Right atrium auricular region (tissue), 2 donors: ENCODE measurements at regions not wholly inside any gene's neighbourhood (a gene's known extent, or its start where the extent isn't known, plus 50 kb on each side); places are given as distances from the start of the nearest gene placed in this dataset.

ENCODE experiments used
- DNase-seq: peaks from one replicate; pipeline ENCODE4 v3.0.0-alpha.2; 2019; ENCODE audit warnings: low spot score
- H3K27ac ChIP-seq, 2 donors: fragments of 200-600 bp; sonication (generic); 1 replicate in 1 of 2; 2 replicates in 1 of 2; pipeline ENCODE4 v1.5.1; 2016 to 2019
- H3K27me3 ChIP-seq, 2 donors: fragments of 200-600 bp; sonication (generic); one replicate each; pipeline versions ENCODE4 v1.5.1 to v1.6.0; 2017 to 2019
- H3K36me3 ChIP-seq: fragments of 200-600 bp; sonication (generic); one replicate; pipeline ENCODE4 v1.5.1; 2016
- H3K4me1 ChIP-seq, 2 donors: fragments of 200-600 bp; sonication (generic); one replicate each; pipeline versions ENCODE4 v1.5.1 to v1.6.0; 2017 to 2019
- H3K4me3 ChIP-seq, 2 donors: fragments of 200-600 bp; sonication (generic); 1 replicate in 1 of 2; 2 replicates in 1 of 2; pipeline ENCODE4 v1.5.1; 2017 to 2019; ENCODE audit warnings: mild to moderate bottlenecking in 1 of 2, moderate library complexity in 1 of 2
- H3K9me3 ChIP-seq, 2 donors: fragments of 200-600 bp; sonication (generic); one replicate each; pipeline ENCODE4 v1.5.1; 2019
- TF ChIP-seq, protein P1 (sequence below), 2 donors: fragments of 200-600 bp; sonication (generic); IDR thresholded peaks; one replicate each; pipeline ENCODE4 v1.5.1; 2019; ENCODE audit warnings: antibody characterized with exemption in 2 of 2

DNA sequence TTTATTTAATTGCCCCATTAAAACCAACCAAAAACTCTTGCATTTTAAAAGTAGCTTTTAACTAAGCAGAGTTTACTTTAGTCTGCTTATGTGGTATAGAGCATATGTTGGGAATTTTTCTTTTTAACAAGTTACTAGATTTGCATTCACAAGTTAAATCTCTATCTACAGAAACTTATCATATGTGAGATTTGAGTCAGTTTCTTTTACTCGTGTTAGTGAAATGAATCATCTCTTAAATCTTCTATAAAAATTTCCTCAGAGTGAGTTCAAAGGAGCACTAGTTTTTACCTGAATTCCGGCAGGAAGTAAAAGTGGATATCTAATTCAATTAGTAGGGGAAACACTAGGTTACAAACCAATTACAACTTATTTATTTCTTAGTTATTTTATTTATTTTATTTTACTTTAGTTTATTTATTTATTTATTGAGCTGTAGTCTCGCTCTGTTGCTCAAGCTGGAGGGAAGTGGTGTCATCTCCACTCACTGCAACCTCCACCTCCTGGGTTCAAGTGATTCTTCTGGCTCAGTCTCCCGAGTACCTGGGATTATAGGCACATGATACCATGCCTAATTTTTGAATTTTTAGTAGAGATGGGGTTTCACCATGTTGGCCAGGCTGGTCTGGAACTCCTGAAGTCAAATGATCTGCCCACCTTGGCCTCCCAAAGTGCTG, 1609.6 kb upstream of the B3GALT2 start:
- H3K4me1 ChIP-seq, result no peaks in the 10 kb centered on the region
- TF ChIP-seq, protein P1, sequence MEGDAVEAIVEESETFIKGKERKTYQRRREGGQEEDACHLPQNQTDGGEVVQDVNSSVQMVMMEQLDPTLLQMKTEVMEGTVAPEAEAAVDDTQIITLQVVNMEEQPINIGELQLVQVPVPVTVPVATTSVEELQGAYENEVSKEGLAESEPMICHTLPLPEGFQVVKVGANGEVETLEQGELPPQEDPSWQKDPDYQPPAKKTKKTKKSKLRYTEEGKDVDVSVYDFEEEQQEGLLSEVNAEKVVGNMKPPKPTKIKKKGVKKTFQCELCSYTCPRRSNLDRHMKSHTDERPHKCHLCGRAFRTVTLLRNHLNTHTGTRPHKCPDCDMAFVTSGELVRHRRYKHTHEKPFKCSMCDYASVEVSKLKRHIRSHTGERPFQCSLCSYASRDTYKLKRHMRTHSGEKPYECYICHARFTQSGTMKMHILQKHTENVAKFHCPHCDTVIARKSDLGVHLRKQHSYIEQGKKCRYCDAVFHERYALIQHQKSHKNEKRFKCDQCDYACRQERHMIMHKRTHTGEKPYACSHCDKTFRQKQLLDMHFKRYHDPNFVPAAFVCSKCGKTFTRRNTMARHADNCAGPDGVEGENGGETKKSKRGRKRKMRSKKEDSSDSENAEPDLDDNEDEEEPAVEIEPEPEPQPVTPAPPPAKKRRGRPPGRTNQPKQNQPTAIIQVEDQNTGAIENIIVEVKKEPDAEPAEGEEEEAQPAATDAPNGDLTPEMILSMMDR (IDR thresholded peaks at IDR 0.05), result no peak
- no peak for DNase-seq

DNA sequence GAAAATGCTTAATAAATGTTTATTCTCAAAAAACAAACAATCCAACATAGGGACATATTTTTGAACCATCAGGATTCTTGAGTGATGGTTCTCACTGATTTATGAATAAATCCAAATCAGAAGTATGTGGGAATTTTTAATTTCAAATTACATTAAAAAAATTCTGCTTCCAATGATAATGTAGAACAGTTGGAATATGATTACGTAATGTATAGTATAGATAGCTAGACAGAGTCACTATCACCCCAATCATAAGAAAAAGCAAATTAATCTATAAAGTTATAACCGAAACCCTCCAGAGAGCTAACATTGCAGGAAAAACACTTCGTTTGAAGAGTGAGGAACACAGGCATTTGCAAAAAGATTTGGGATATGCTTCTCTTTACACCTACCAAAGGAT, 1600.6 kb upstream of the B3GALT2 start:
- Histone ChIP-seq H3K4me3 (no peak overlapping the region), H3K36me3 (no peaks in the 10 kb centered on the region), H3K27me3 (no peaks in the 10 kb centered on the region), H3K4me1 (no peaks in the 10 kb centered on the region), H3K9me3 (no peaks in the 10 kb centered on the region), H3K27ac (no peak overlapping the region)
- TF ChIP-seq, protein P1 (IDR thresholded peaks at IDR 0.05), result no peak
- no peak for DNase-seq

More for the DNA sequence above, 1609.6 kb upstream of the B3GALT2 start:
- H3K27ac ChIP-seq, result no peak overlapping the region
- H3K9me3 ChIP-seq, result no peaks in the 10 kb centered on the region
- H3K27me3 ChIP-seq, result no peaks in the 10 kb centered on the region
- H3K4me3 ChIP-seq, result no peak overlapping the region
- H3K36me3 ChIP-seq, result no peaks in the 10 kb centered on the region

DNA sequence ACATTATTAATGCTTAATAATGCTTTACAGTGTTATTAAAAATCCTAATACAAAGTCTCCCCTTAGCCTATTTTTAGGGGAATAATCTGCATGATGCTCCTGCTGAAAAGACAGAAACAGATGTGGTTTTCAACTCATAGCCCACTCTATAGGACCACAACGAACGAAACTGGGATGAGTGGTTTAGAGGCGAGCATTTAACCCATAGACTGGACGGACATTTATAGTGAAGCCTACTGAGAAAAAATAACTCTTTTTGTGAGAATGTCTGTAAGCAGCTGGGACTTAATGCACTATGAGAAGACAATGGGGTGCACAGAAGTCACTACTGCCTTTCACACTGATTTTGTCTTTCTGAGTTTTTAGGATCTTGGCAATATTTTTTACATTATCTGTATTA, 1599.6 kb upstream of the B3GALT2 start:
- H3K4me1 ChIP-seq, result no peaks in the 10 kb centered on the region
- no peak overlapping the region for H3K4me3 ChIP-seq
- TF ChIP-seq, protein P1 (IDR thresholded peaks at IDR 0.05), result no peak
- no peak overlapping the region for H3K27ac ChIP-seq
- no peaks in the 10 kb centered on the region for H3K9me3 ChIP-seq
- no peaks in the 10 kb centered on the region for H3K27me3 ChIP-seq
- H3K36me3 ChIP-seq, result no peaks in the 10 kb centered on the region
- DNase-seq, result no peak

DNA sequence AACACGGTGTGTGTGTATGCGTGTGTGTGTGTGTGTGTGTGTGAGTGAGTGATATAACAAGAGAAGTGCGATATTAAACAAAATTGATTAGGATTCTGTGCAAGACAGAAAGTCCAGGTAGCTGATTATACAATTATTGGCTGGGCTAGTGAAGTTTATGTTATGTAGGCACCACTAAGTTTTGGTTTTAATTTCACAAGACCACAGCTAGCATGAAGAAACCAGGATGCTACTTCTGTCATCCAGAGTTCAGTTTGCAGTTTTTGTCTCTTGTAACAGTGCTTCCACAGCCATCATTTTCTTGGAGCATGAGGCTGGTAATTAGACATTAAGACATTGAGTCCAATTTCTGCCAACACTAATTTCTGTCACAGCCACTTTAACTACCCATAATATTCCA, 1590.2 kb upstream of the B3GALT2 start:
- H3K4me3 ChIP-seq, result no peak overlapping the region
- H3K27me3 ChIP-seq, result no peaks in the 10 kb centered on the region
- no peaks in the 10 kb centered on the region for H3K36me3 ChIP-seq
- no peaks in the 10 kb centered on the region for H3K4me1 ChIP-seq
- TF ChIP-seq, protein P1 (IDR thresholded peaks at IDR 0.05), result no peak
- H3K9me3 ChIP-seq, result no peaks in the 10 kb centered on the region
- H3K27ac ChIP-seq, result no peak overlapping the region
- no peak for DNase-seq

DNA sequence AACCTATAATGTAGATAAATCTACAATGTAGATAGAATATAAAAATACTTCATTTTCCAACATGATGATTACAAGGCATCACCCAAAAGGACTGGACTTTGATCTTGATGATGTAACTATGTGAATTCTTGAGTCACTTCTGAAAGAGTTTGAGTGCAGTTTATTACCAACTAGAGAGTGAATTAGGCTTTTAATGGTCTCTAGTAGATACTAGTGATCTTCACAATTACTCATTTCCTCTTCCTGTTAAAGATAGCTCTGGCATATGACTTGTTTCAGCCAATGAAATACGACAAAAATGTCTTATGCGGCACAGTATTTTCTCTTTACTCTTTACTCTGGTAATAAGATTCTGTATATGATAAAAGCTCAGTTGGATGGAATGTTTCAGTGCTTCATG, 1588.1 kb upstream of the B3GALT2 start:
- H3K9me3 ChIP-seq, result no peaks in the 10 kb centered on the region

More for the DNA sequence above, 1588.1 kb upstream of the B3GALT2 start:
- no peak overlapping the region for H3K27ac ChIP-seq
- H3K4me3 ChIP-seq, result no peak overlapping the region
- no peaks in the 10 kb centered on the region for H3K27me3 ChIP-seq
- H3K36me3 ChIP-seq, result no peaks in the 10 kb centered on the region
- no peak for DNase-seq
- H3K4me1 ChIP-seq, result no peaks in the 10 kb centered on the region
- TF ChIP-seq, protein P1 (IDR thresholded peaks at IDR 0.05), result no peak
